ENCODE measurements at regions not wholly inside any gene's neighbourhood (a gene's known extent, or its start where the extent isn't known, plus 50 kb on each side); places are given as distances from the start of the nearest gene placed in this dataset.
"Not testable (repeated sequence)": the region's sequence is repeated elsewhere in the genome, so short reads cannot be mapped to it uniquely, and the experiment has no call there.

GRCh38 chr4:57832083-57832482 lies 721.9 kb upstream of the IGFBP7 start:
- DNase-seq: no peak

GRCh38 chr4:57789666-57790065 lies 679.5 kb upstream of the IGFBP7 start:
- DNase-seq: no peak

- DNase-seq: no peak
These were observed 667.7 kb upstream of the IGFBP7 start for GRCh38 chr4:57777876-57778275.

- DNase-seq: no peak
These were observed 664.5 kb upstream of the IGFBP7 start for GRCh38 chr4:57774681-57775080.

GRCh38 chr4:57774171-57774570 lies 664.0 kb upstream of the IGFBP7 start:
- no peak for DNase-seq

GRCh38 chr4:57766341-57766740 lies 656.2 kb upstream of the IGFBP7 start:
- DNase-seq: no peak

GRCh38 chr4:57764856-57765255 lies 654.7 kb upstream of the IGFBP7 start:
- no peak for DNase-seq

GRCh38 chr4:57763070-57763469 lies 652.9 kb upstream of the IGFBP7 start:
- DNase-seq: no peak

- no peak for DNase-seq
These were observed 630.5 kb upstream of the IGFBP7 start for GRCh38 chr4:57740625-57741190.

- DNase-seq: no peak
These were observed 626.6 kb upstream of the IGFBP7 start for GRCh38 chr4:57736781-57737180.

GRCh38 chr4:57734104-57734670 lies 624.0 kb upstream of the IGFBP7 start:
- DNase-seq: no peak

GRCh38 chr4:57729775-57730570 lies 619.8 kb upstream of the IGFBP7 start:
- not testable (repeated sequence) for DNase-seq

GRCh38 chr4:57726154-57726553 lies 616.0 kb upstream of the IGFBP7 start:
- DNase-seq: no peak

- no peak for DNase-seq
These were observed 609.3 kb upstream of the IGFBP7 start for GRCh38 chr4:57719456-57719855.

GRCh38 chr4:57714313-57714712 lies 604.1 kb upstream of the IGFBP7 start:
- DNase-seq: not testable (repeated sequence)

- DNase-seq: no peak
These were observed 599.9 kb upstream of the IGFBP7 start for GRCh38 chr4:57710053-57710452.

GRCh38 chr4:57691370-57691769 lies 581.2 kb upstream of the IGFBP7 start:
- DNase-seq: no peak

- no peak for DNase-seq
These were observed 579.6 kb upstream of the IGFBP7 start for GRCh38 chr4:57689693-57690205.

- DNase-seq: no peak
These were observed 572.1 kb upstream of the IGFBP7 start for GRCh38 chr4:57682275-57682674.

GRCh38 chr4:57679969-57680368 lies 569.8 kb upstream of the IGFBP7 start:
- DNase-seq: no peak

- DNase-seq: no peak
These were observed 566.2 kb upstream of the IGFBP7 start for GRCh38 chr4:57676394-57676793.

- DNase-seq: no peak
These were observed 562.8 kb upstream of the IGFBP7 start for GRCh38 chr4:57672846-57673433.

- no peak for DNase-seq
These were observed 558.4 kb upstream of the IGFBP7 start for GRCh38 chr4:57668621-57669020.

- no peak for DNase-seq
These were observed 555.6 kb upstream of the IGFBP7 start for GRCh38 chr4:57665806-57666205.

Data from activated CD4-positive, alpha-beta T cell treated with anti-CD3 and anti-CD28 coated beads, Interleukin-10, Interleukin-2, amounts not matched to agents 100 ng/mL and 50 ng/mL, durations not matched to agents 16 hours and 8 hours (primary cell).